ENCODE measurements at regions not wholly inside any gene's neighbourhood (a gene's known extent, or its start where the extent isn't known, plus 50 kb on each side); places are given as distances from the start of the nearest gene placed in this dataset.
A peak's percentile ranks its signal among the peaks of the same experiment; 100 is the strongest.

DNA sequence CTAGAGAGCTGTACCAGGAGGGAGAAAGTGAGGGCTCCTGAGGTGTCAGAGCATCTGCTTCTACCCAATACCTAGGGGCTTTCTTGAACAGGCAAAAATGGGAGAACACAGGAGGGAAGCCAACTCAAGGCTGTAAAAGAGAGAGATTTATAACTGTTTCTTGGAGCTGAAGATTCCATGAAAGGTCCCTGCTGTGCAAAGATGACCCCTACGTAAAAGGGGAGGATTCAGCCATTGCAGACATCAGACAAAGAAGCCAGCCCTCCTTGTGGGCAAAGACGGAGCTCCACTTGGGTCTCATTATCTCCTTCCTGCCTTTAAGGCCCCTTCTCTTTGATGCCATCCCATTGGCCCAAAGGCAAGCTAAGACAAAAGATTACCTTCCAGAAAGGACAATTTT, 524.1 kb upstream of the CAMK1G start:
- Histone ChIP-seq H3K27ac (no peak overlapping the region), H3K27me3 (no peaks in the 10 kb centered on the region), H3K36me3 (no peaks in the 10 kb centered on the region), H3K4me3 (no peak overlapping the region), H3K4me1 (no peaks in the 10 kb centered on the region), H3K9me3 (peaks cover 0 to 13% of the 10 kb centered on the region in 2 donors)
- intact Hi-C loops (cut with DNase I): no loop called here
- TF ChIP-seq, protein P1, sequence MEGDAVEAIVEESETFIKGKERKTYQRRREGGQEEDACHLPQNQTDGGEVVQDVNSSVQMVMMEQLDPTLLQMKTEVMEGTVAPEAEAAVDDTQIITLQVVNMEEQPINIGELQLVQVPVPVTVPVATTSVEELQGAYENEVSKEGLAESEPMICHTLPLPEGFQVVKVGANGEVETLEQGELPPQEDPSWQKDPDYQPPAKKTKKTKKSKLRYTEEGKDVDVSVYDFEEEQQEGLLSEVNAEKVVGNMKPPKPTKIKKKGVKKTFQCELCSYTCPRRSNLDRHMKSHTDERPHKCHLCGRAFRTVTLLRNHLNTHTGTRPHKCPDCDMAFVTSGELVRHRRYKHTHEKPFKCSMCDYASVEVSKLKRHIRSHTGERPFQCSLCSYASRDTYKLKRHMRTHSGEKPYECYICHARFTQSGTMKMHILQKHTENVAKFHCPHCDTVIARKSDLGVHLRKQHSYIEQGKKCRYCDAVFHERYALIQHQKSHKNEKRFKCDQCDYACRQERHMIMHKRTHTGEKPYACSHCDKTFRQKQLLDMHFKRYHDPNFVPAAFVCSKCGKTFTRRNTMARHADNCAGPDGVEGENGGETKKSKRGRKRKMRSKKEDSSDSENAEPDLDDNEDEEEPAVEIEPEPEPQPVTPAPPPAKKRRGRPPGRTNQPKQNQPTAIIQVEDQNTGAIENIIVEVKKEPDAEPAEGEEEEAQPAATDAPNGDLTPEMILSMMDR (IDR thresholded peaks at IDR 0.05): no peak
- ATAC-seq (no peak), DNase-seq (no peak)

DNA sequence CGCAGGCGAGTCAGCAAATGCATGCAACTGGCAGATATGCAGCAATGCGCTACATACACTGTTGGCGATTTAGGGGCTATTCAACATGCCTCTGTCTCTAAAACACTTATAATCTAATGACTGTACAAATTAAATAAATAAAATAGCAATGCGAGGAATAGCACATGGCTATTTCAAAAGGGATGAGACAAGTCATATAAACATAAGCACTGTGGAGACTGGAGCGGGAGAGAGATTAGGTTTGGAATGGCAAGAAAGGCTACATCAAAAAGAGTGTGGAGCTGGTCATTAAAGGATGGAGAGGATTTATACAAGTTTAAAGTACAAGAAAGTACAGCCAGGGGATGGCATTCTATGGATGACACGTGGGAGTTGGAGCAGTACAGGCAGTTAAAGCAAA, 523.5 kb upstream of the CAMK1G start:
- H3K27ac ChIP-seq: no peak overlapping the region
- H3K4me3 ChIP-seq: no peak overlapping the region
- intact Hi-C loops (cut with DNase I): no loop called here
- no peaks in the 10 kb centered on the region for H3K27me3 ChIP-seq
- TF ChIP-seq, protein P1 (IDR thresholded peaks at IDR 0.05): no peak
- no peak for ATAC-seq
- H3K9me3 ChIP-seq: peaks cover 0 to 13% of the 10 kb centered on the region in 2 donors
- no peaks in the 10 kb centered on the region for H3K4me1 ChIP-seq
- DNase-seq: no peak
- no peaks in the 10 kb centered on the region for H3K36me3 ChIP-seq

DNA sequence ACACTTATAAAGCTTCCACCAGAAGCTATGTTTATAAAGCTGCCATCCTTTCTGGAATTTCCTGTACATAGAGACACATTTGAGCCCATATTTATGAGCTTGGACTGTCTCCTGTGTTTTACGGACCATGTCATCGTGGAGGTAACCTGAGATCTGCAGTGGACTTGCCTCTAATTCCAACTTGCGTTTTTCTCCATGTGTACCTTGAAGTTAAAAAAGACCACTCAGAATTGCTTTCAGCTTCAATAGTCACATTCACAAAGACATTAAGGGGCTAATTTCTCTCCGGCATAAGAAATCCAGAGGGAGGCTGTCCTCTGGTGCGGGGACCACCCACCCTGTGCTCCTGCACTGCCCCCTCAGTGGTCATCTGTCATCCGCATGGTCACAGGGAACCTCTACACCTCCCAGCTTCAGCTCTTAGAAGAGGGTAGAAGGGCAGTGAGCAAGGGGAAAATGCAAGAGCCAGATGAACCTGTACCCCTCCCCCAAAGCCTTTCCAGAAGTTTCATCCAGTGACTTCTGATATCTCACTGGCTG, 521.4 kb upstream of the CAMK1G start:
- Histone ChIP-seq H3K4me1 (no peaks in the 10 kb centered on the region), H3K27me3 (no peaks in the 10 kb centered on the region), H3K27ac (no peak overlapping the region), H3K9me3 (peaks cover 0 to 2% of the 10 kb centered on the region in 2 donors), H3K36me3 (no peaks in the 10 kb centered on the region), H3K4me3 (no peak overlapping the region)
- TF ChIP-seq, protein P1 (IDR thresholded peaks at IDR 0.05): no peak
- no peak for ATAC-seq
- intact Hi-C loops (cut with DNase I): no loop called here
- DNase-seq: no peak

DNA sequence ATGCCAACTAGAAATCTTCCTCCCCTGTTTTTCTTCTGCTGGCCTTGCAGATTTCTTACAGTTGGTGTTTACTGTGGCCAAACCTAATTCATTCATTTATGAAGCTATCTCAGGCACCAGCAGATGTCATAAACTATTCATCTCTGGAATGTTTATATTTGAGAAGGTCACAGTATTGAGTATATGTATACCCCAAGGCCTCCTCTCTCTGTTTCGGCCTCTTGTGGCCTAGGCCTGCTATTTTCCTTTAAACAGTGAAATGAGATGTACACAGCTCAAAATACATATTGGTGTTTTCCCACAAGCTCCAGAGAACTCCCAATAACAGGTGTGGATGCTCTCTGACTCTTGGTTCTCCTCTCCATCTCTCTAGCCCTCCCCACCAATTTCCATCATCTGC, 520.7 kb upstream of the CAMK1G start:
- TF ChIP-seq, protein P1 (IDR thresholded peaks at IDR 0.05): no peak
- intact Hi-C loops (cut with DNase I): no loop called here
- ATAC-seq: no peak

DNA sequence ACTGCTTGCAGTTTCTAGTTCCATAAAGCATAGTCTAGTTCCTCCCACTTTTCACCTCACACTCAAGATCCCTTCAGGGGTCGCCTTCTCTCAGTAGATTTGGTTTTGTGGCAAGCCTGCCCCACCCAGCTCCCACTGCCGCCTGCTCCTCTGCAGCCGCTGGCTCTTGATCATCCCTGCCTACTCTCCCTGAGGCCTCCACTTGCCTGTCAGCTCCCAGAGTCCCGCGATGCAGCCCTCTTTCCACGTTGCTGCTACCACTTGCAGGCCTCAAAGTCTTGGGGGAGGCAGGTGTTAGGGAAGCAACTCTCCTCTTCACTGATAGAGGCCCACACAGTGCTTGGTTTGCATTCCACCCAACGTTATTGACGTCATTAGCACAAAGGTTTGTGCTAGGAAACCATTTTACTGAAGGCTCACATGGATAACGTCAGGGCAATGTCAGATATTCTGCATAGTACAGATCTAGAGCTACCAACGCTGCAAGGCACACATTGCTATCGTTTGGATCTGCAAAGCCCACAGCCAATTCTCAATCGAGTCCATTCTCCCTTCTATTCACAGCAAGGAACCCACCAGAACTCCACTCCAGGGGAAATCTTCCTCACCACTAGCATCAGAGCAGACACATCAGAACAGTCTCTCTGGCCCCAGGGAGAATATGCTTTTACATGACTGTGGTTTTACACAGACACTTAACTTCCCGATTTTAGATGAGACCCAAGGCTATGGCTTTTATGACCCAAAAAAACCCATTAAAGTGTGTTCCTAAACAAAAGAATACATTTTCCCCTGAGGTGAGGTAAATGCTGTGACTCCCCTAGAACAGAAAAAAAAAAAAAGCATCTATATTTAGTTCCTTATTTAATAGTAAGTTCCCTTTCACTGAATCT, 519.5 kb upstream of the CAMK1G start:
- no peak overlapping the region for H3K27ac ChIP-seq
- no peaks in the 10 kb centered on the region for H3K27me3 ChIP-seq
- TF ChIP-seq, protein P1 (IDR thresholded peaks at IDR 0.05): no peak
- H3K36me3 ChIP-seq: no peaks in the 10 kb centered on the region
- no peak overlapping the region for H3K4me3 ChIP-seq
- DNase-seq: peak in 1 of 4 donors; percentile 47
- no peaks in the 10 kb centered on the region for H3K9me3 ChIP-seq
- no peaks in the 10 kb centered on the region for H3K4me1 ChIP-seq
- no peak for ATAC-seq
- intact Hi-C loops (cut with DNase I): no loop called here

More for the DNA sequence above, 520.7 kb upstream of the CAMK1G start:
- no peak for DNase-seq
- Histone ChIP-seq H3K9me3 (no peaks in the 10 kb centered on the region), H3K27me3 (no peaks in the 10 kb centered on the region), H3K4me3 (no peak overlapping the region), H3K36me3 (no peaks in the 10 kb centered on the region), H3K4me1 (no peaks in the 10 kb centered on the region), H3K27ac (no peak overlapping the region)

Measured in left lung (tissue), 4 donors.